T-helper 1 cell treated with Interleukin-12 subunit alpha and Interleukin-12 subunit beta and Interleukin-4 antibody, amounts not matched to agents 30 ng/mL and 1 ng/mL, for 36 hours (primary cell): ENCODE measurements at regions not wholly inside any gene's neighbourhood (a gene's known extent, or its start where the extent isn't known, plus 50 kb on each side); places are given as distances from the start of the nearest gene placed in this dataset.

Experiments
- intact Hi-C: fragments of 100-400 bp; cut with micrococcal nuclease; formaldehyde crosslinking; loops from one replicate; pipeline ENCODE4 v1.15.1; 2024

DNA sequence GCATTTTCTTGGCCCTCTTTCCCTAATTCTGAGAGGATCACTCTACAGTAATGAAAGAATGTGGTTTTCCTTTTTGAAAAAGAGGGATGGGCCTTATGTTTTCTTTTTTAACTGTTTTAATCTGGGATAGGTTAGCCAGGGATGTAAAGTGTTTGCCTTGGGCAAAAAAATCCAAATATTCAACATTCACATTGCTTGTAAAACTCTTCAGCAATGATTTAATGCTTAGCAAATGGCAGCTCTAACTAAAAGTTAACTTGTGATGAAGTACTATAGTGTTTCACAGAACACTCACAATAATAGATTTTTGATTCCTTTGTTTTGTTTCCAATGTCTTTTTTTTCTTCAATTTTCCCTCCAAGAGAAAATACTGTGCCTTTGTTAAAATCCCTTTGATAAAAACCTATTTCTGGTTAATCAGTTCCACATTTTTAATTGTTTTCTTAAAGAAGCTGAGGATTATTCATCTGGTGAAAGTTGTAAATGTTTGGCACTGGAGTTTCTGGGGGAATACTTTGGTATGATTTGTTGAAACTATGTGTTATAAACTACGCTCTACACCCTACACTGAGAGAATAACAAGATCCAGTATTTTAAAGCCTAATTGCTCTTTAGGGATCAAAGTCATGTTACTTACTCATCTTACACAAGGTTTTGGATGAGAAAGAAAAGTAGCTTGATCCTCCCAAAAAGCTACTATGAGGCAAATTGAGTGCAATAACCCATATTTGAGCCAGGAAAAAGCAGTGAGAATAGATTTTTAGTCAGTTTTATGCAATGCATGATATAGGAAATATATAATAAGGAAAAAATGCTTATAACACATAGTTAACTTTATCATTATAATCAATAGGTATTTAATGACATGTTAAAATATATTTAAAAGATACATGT is 335.8 kb downstream of the EPHA7 start:
- intact Hi-C loops, result no loop called here

DNA sequence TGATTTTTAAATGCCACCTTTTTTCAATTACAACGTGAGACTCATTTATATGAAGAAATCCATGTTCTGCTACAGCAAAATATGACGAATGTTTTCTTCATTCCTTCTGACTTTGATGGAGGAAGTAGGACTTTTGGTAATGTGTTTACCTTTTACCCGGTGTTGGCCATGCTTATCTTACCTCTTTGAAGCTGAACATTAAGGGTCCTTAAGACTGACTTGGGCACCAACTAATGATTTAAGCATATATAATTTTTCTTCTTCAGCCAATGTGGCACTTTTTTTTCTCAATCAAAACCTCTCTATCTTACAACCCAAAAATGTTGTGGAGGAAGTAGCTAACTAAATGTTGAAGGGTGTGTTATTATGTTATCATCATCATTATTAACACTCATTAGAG is 337.5 kb downstream of the EPHA7 start:
- intact Hi-C loops, result no loop called here

DNA sequence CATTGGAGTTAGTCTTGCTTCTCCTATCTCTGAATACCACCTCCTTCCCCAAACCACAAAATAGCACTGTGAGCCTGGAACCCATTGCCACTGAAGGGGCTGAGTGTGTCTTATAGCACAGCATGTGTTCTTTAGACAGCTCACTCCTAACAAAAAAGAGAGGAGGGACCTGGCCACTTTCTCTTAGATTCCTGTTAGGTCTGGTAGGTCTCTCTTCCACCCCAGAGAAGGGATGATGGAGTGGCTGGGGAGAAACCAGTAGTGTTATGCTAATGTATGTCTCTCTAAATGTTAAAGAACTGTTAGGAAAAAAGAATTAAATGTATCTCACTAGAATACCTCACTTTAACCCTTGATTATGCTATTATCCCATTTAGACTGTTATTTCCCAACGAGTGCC is 340.3 kb downstream of the EPHA7 start:
- intact Hi-C loops, result no loop called here

DNA sequence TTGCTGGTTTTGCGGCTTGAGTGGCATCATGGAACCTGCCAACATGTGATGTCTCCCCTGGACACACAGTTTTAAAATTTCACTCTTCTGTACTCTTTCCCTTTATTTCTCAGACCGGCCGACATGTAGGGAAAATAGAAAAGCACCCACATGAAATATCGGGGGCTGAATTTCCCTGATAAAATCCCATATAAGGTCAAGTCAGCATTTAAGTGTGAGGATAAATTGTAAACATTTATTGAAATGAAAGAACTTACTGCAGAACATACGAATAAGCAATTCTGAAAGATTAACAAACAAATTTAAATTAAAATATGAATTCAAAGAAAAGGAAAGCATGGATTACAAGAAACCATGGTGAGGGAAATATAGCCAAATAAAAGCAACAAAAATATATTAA is 345.5 kb downstream of the EPHA7 start:
- intact Hi-C loops, result no loop called here

DNA sequence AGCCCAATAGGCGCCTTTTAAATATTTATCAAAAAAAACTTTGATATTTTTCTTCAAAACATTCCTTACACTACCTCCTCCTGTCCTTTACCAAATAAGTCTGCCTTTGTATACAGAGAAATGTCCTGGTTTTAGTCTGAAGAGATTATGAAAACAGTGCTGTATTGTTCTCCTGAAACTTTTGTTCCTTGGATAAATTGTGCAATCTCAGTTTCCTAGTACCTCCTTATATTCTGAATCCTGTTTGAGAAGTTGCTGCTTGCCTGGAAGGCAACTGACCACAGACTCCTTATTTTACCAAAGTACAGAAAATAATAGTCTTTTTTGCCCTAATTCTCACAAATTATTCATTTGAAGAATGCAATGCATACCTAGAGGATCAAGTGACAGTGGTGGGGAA is 349.5 kb downstream of the EPHA7 start:
- intact Hi-C loops, result no loop called here

DNA sequence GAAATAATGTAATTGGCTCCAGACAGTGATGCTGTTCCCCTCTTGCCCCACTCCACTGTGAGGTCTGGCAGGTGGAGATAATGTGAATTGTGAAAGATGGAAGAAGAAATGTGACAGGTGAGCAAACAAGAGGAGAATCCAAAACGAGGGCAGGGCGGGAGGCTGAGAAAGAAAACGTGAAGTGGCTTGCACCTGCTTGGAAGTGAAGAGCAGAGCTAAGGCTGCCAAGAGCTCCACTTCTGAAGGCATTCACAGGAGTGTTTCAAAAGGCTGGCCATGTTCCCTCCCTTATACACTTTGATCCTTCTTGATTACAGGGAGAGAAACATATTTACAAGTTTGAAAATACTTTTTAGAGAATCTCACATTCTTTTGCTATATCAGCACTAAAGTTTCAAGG is 359.4 kb downstream of the EPHA7 start:
- intact Hi-C loops, result no loop called here

DNA sequence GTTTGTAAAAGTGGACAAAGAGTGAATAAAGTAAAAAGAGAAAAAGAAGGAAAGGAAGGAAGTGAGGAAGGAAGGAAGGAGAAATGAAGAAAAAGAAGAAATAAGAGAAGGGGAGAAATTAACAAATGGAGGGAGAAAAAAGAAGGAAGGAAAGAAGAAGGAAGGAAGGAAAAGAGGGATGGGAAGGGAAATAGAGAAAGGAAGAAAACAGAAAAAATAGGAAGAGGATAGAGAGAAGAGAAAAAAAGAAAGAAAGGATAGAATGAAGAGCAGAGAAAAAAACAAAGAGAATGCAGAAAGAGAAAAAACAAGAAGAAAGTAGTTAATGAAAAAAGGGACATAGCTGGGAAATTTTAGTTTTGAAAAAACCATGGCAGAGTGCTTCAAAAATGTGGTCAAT is 361.8 kb downstream of the EPHA7 start:
- intact Hi-C loops, result no loop called here

DNA sequence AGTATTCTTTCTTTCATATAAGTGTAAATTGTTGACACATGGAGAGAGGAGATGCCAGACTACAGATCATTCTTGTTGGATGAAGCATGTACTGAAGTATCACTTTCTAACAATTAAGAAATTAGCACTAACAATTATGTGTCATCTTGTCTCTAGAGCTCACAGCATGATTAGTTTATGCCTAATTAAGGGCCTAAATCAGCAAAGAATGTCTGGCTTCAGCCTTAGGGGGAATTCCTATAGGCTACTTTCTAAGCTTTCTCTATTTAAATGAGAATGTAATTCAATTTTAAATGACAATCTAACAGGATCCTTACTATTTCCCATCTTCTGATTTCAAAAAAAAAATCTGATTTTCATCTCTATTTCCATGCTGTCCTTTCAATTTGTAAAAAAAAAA is 371.0 kb downstream of the EPHA7 start:
- intact Hi-C loops, result no loop called here

DNA sequence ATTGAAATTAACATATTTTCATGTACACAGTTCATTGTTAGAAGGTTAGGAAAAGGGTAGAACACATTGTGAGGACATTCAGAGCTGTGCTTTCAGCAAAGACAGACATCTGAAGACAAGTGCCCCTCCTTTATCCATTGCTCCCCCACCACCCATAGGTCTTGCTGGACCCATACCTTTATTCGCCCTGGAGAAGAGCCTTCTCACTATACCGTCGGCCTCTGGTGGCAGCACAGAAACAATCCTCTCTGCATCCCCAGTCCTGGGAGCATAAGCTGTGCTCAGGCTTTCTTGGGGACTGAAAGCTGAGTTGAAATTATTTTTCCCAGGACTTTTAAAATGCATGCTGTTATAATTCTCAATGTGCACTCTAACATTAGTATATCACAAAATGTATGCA is 372.3 kb downstream of the EPHA7 start:
- intact Hi-C loops, result no loop called here

DNA sequence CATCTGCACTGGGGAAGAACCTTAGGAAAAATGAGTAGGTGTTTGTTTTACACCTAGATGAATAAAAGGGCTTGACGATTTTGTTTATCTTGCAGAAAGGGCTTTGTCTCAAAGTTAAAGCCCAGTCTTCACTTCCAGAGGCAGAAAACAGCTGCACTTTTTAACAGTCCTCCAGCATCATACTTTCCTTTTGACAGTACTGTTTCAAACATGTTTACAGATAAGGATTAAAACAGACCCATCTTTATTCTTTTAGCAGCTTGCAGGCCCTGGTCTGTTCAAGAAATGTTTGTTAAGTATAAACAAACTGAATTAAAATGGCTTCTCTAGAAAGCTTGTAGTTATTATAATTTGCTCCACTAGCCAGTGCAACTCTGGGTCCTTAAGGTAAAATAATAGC is 374.2 kb downstream of the EPHA7 start:
- intact Hi-C loops, result no loop called here

DNA sequence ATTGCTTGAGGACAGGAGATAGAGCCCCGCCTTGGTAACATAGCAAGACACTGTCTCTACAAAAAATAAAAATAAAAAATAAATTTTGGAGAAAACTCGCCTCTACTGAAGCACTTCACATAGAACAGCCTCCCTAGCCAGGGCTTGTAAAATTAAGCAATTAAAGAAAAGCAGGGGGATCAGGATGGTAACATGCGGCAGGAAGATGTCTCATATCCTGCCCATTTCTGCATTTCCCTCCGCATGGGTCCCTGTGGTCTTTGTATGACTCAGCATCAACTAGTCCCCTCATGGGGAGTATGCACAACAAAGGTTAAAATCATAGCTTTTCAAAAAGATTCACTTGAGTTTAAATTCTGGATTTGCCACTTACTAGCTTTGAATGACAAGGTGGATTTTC is 379.0 kb downstream of the EPHA7 start:
- intact Hi-C loops, result no loop called here

DNA sequence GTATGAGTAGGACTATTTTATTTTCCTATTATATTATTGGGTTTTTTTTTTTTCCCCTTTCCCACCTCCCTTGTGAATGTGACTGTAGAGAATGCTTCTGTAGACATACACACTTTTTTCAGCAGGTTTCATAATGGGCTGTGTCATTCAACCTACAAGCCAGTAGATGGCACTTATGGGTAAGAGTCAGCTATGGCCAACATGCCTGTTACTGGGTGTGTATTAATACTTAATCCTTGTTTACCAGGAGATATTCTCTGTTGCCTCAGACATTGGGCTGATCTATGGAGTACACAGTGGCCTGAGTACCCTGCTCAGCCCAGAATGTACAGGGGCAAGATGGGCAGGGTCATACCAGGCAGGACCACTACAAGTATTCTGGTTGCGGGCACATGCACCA is 382.5 kb downstream of the EPHA7 start:
- intact Hi-C loops, result loop anchor here (5.0 kb wide), 1 partner anchor 385 kb away; no protein-coding TSS in a partner anchor

DNA sequence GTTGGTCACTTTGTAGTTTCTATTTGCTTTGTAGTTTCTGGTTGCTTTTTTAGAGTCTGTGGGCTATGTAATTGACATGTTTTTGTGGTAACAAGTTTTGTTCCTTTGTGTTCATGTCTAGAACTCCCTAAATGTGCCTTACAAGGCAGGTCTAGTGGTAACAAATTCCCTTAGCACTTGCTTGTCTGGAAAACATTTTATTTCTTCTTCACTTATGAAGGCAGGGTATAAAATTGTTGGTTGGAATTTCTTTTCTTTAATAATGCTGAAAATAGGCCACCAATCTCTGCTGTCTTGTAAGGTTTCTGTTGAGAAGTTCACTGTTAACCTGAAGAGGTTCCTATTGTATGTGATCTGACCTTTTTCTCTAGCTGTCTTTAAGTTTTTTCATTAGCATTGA is 383.6 kb downstream of the EPHA7 start:
- intact Hi-C loops, result loop anchor here (5.0 kb wide), 1 partner anchor 387 kb away; no protein-coding TSS in a partner anchor

DNA sequence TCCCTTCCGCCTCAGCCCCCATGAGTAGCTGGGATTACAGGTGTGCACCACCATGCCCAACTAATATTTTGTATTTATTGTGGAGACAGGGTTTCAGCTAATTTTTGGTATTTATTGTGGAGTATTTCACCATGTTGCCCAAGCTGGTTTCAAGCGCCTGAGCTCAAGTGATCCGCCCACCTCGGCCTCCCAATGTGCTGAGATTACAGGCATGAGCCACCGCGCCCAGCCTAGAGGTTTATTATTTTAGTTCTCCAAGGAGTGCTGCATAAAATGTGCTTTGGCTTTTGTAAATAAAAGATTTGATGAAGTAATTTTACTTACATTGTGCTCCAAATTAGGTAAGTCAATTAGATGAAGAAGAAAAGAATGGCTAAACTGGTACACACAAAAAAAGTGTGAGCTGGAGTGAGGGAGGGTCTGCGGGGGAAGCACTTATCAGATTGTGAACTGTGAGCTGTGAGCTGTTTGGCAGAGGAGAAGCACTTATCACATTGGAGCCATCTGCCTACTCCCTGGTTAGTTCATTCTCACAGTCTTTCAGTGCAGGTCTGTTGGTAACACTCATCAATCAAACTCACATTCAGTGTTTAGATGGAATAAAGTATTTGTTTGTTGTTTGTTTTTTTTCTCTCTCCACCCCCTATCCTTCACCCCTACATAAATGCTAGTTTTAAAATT is 398.0 kb downstream of the EPHA7 start:
- intact Hi-C loops, result no loop called here

DNA sequence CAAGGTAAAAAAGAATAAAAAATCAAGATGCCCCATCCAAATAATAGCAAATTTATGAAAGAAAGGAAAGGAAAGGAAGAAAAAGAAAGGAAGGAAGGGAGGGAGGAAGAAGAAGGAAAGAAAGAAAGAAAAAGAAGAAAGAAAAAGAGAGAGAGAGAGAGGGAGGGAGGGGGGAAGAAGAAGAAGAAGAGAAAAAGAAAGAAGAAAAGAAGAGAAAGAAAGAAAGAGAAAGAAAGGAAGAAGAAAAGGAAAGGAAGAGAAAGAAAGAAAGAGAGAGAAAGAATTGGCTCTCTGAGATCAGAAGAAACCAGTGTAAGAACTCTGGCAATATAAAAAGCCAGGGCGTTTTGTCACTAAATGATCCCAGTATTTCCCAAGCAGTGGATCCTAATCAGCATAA is 401.7 kb downstream of the EPHA7 start:
- intact Hi-C loops, result no loop called here

DNA sequence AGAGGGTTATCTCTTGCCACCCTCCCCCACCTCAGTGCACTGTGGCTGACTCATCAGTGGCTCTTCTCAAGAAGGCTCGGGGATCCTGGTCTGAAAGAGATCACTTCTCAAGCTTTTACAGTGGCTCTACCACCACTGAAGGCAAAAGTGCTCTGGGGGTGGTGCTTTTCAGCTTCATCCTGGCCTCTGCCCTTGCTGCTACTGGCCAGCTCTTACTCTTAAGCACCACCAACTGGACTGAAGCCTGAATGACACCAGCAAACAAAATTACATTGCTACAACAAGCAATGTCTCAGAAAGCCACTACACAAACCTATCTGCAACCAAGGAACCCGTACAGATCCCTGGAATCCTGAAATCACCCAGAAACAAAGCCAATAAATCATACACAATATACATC is 402.1 kb downstream of the EPHA7 start:
- intact Hi-C loops, result no loop called here

DNA sequence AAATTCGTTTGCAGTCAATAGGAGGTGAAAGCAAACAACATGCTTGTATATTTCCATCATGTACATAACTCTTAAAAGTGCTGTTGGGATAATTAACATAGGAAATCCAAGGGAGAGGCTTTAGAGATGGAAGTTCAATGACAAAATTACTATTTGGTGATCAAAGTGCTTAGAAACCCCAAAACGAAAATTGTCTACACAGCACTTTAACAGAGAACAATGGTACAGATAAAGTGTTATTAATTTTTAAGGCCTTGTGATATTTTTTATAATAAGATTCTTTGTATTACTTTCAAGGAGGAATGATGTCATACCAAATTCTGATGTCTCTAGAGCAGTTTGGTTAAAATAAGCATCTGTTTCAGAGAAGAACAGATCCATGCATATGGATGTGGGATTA is 406.3 kb downstream of the EPHA7 start:
- intact Hi-C loops, result no loop called here

DNA sequence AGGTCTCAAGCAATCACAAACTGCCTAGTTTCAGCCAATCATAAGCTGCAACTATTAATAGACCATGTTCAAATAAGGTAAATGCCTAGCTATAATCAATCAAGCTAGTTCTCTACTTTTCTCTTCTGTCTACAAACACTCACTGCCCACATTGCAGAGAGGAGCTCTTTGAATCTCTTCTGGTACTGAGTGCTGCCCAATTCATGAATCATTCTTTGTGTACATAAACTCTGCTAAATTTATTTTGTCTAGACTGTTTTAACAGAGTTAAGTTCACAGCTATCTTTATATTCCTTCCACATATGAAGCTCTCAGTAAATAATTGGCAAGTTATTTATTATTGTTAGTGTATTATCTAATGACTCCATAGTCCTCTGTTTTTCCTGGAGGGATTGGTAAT is 411.0 kb downstream of the EPHA7 start:
- intact Hi-C loops, result no loop called here

DNA sequence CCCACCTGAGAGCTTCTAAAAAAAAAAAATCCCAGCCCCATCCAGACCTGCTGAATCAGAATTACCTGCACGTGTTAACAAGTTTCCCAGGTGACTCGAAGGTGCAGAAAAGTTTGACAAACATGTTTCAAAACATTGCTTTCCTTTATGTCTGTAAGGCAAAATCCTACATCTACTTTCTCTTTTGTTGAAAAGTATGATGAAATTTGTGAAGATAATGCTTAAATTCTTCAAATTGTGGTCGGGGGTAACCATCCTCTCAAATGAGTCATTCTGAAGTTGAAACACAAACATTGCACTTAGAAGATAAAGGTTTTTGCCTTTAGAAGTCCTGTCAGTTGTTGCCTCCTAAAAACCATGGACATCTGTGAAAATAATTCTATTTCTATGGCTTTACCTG is 429.7 kb downstream of the EPHA7 start:
- intact Hi-C loops, result no loop called here

DNA sequence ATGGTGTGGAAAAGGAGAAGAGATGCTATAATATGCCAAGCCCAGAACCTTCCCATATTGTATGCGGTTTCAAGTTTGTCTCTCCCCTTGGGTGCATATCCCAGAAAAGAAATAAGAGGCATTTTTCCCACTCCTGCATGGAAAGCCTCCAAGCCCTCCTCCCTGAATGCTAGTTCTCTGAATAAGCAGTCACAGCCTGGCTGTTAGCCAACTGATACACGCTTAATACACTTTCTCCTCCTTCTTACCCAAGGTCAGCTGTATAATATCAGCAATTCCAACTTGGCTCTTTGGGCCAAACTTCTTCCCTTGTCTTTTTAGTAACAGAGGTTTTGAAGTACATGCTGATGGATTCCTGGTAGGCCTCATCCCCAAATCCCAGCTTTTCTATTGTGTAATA is 440.1 kb downstream of the EPHA7 start:
- intact Hi-C loops, result no loop called here

DNA sequence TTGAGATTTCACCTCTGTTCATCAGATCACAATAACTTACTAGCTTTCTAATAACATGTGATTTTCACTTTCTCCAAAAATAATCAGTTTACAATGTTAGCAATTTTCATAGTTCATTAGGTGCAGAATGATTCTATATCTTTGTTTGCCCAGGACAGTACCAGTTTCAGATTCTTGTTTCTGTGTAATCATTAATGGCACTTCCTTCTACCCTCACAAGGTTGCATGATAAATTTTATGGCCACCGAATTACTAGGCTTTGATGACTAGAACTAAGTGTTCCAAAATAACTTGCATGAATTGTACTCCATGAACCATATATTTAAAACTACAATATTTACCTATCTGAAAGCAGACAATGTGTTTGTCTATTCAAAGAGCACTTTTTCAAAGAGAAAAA is 442.3 kb downstream of the EPHA7 start:
- intact Hi-C loops, result no loop called here

DNA sequence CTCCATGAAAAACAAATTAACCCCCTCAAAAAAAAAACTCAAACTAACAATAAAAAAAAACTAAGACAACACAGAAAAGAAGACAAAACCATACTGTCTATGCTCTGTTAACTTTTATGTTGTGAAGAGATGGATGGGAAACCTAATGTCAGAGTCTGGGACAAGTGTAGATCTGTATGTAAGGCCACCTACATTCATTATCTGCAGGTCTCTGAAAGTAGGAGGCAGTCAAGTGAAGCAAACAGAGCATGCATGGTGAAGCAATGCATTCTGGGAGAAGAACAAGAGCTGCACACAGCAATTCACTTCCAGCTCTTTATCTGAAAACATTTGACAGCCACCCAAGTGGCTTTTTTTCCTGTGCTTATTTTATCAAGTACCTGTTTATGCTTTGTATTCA is 452.0 kb downstream of the EPHA7 start:
- intact Hi-C loops, result no loop called here

DNA sequence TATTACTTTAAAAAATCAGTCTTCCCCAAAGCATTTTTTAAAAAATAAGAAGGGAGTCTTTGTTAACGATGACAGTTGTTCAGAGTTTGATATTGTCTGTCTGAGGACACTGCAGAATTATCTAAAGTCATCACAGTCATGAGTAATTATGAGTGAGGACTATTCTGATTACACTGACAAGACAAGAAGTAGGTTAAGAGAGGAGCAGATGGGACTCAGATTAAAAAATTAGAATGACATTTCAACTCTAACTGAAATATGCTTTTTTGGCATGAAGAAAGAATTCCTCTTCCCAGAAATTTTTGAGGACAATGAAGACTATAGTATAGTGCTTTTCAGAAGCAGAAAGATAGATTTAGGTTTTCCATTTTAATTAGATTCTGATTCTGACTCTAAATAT is 456.5 kb downstream of the EPHA7 start:
- intact Hi-C loops, result no loop called here
